ENCODE measurements at regions not wholly inside any gene's neighbourhood (a gene's known extent, or its start where the extent isn't known, plus 50 kb on each side); places are given as distances from the start of the nearest gene placed in this dataset.

- 40% methylated on average over 1 of the region's 3 CpGs for WGBS (ENCODE audit: insufficient coverage, low coverage, low lambda C conversion rate, missing lambda C conversion rate)
- Histone ChIP-seq H3K27ac (no peak overlapping the region), H3K36me3 (no peaks in the 10 kb centered on the region), H3K4me3 (no peak overlapping the region), H3K4me1 (no peaks in the 10 kb centered on the region), H3K27me3 (no peaks in the 10 kb centered on the region), H3K9me3 (no peaks in the 10 kb centered on the region)
- no peak for TF ChIP-seq CTCF (IDR thresholded peaks at IDR 0.05)
- no peak for TF ChIP-seq POLR2A (IDR thresholded peaks at IDR 0.05)
- intact Hi-C loops (cut with DNase I) = no loop called here
- no peak for ATAC-seq
- no peak for DNase-seq
These were observed 226.6 kb upstream of the MOCS1 start for GRCh38 chr6:40160826-40161225.

- Histone ChIP-seq H3K36me3 (no peaks in the 10 kb centered on the region), H3K4me3 (no peak overlapping the region), H3K27ac (no peak overlapping the region), H3K9me3 (no peaks in the 10 kb centered on the region), H3K4me1 (no peaks in the 10 kb centered on the region), H3K27me3 (no peaks in the 10 kb centered on the region)
- ATAC-seq = no peak
- TF ChIP-seq POLR2A (IDR thresholded peaks at IDR 0.05) (no peak), CTCF (IDR thresholded peaks at IDR 0.05) (no peak)
- DNase-seq = no peak
- intact Hi-C loops (cut with DNase I) = no loop called here
- 46% methylated on average over 2 of the region's 2 CpGs for WGBS (ENCODE audit: insufficient coverage, low coverage, low lambda C conversion rate, missing lambda C conversion rate)
These were observed 225.6 kb upstream of the MOCS1 start for GRCh38 chr6:40159865-40160264.

- WGBS (ENCODE audit: insufficient coverage, low coverage, low lambda C conversion rate, missing lambda C conversion rate) = 55% methylated on average over 9 of the region's 9 CpGs
- Histone ChIP-seq H3K9me3 (no peaks in the 10 kb centered on the region), H3K36me3 (no peaks in the 10 kb centered on the region), H3K27ac (no peak overlapping the region), H3K4me1 (no peaks in the 10 kb centered on the region), H3K4me3 (no peak overlapping the region), H3K27me3 (no peaks in the 10 kb centered on the region)
- no peak for DNase-seq
- intact Hi-C loops (cut with DNase I) = no loop called here
- TF ChIP-seq CTCF (IDR thresholded peaks at IDR 0.05) (no peak), POLR2A (IDR thresholded peaks at IDR 0.05) (no peak)
- ATAC-seq = no peak
These were observed 218.6 kb upstream of the MOCS1 start for GRCh38 chr6:40152701-40153436.

- Histone ChIP-seq H3K4me3 (no peak overlapping the region), H3K27me3 (no peaks in the 10 kb centered on the region), H3K27ac (no peak overlapping the region), H3K36me3 (no peaks in the 10 kb centered on the region), H3K4me1 (no peaks in the 10 kb centered on the region), H3K9me3 (no peaks in the 10 kb centered on the region)
- DNase-seq (no peak), ATAC-seq (no peak)
- no peak for TF ChIP-seq POLR2A (IDR thresholded peaks at IDR 0.05)
- intact Hi-C loops (cut with DNase I) = no loop called here
These were observed 217.9 kb upstream of the MOCS1 start for GRCh38 chr6:40152196-40152595.

GRCh38 chr6:40148882-40149573 lies 214.8 kb upstream of the MOCS1 start:
- ATAC-seq = no peak
- Histone ChIP-seq H3K27me3 (no peaks in the 10 kb centered on the region), H3K9me3 (no peaks in the 10 kb centered on the region), H3K4me1 (no peaks in the 10 kb centered on the region), H3K4me3 (no peak overlapping the region), H3K36me3 (no peaks in the 10 kb centered on the region), H3K27ac (no peak overlapping the region)
- intact Hi-C loops (cut with DNase I) = no loop called here
- DNase-seq = no peak
- 63% methylated on average over 2 of the region's 2 CpGs for WGBS (ENCODE audit: insufficient coverage, low coverage, low lambda C conversion rate, missing lambda C conversion rate)
- no peak for TF ChIP-seq POLR2A (IDR thresholded peaks at IDR 0.05)
- no peak for TF ChIP-seq CTCF (IDR thresholded peaks at IDR 0.05)

Measured in right lobe of liver (tissue), 6 donors.